DOHH2 (cell line): ENCODE measurements at regions not wholly inside any gene's neighbourhood (a gene's known extent, or its start where the extent isn't known, plus 50 kb on each side); places are given as distances from the start of the nearest gene placed in this dataset.
"Not testable (repeated sequence)": the region's sequence is repeated elsewhere in the genome, so short reads cannot be mapped to it uniquely, and the experiment has no call there.

Source experiments
- EZH2phosphoT487 ChIP-seq: fragments of 200-600 bp; sonication (generic); IDR thresholded peaks from 2 replicates; pipeline ENCODE4 v1.6.1; 2017; ENCODE audit warnings: borderline replicate concordance, mild to moderate bottlenecking, antibody characterized with exemption, low read length, moderate library complexity, mixed read lengths
- TF ChIP-seq, protein P1 (sequence below): fragments of 200-600 bp; sonication (generic); IDR thresholded peaks from one replicate; pipeline ENCODE4 v1.5.1; 2014; ENCODE audit warnings: antibody characterized with exemption, mild to moderate bottlenecking, low read depth, low read length; ENCODE audit not compliant: poor library complexity, severe bottlenecking

DNA sequence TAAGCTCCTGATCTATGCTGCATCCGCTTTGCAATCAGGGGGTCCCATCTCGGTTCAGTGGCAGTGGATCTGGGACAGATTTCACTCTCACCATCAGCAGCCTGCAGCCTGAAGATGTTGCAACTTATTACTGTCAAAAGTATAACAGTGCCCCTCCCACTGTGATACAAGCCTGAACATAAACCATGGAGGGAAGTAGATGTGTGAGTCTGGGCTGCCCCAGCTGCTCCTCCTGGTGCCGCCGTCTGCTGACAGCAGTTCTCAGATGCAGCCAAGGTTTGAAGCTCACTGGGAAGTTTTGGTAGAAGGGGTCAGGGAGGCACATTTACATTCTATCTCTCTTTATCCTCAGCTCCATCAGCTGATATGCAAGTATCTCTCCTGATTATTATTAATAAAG lies 1277.7 kb downstream of the RPIA start:
- TF ChIP-seq, protein P1, sequence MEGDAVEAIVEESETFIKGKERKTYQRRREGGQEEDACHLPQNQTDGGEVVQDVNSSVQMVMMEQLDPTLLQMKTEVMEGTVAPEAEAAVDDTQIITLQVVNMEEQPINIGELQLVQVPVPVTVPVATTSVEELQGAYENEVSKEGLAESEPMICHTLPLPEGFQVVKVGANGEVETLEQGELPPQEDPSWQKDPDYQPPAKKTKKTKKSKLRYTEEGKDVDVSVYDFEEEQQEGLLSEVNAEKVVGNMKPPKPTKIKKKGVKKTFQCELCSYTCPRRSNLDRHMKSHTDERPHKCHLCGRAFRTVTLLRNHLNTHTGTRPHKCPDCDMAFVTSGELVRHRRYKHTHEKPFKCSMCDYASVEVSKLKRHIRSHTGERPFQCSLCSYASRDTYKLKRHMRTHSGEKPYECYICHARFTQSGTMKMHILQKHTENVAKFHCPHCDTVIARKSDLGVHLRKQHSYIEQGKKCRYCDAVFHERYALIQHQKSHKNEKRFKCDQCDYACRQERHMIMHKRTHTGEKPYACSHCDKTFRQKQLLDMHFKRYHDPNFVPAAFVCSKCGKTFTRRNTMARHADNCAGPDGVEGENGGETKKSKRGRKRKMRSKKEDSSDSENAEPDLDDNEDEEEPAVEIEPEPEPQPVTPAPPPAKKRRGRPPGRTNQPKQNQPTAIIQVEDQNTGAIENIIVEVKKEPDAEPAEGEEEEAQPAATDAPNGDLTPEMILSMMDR = not testable (repeated sequence)
- not testable (repeated sequence) for TF ChIP-seq EZH2phosphoT487
